Neural cell (in vitro differentiated cells): ENCODE measurements at regions not wholly inside any gene's neighbourhood (a gene's known extent, or its start where the extent isn't known, plus 50 kb on each side); places are given as distances from the start of the nearest gene placed in this dataset.

Source experiments
- H2AFZ ChIP-seq: fragments of 200-600, 300-800 bp; sonication (generic), shearing (Covaris generic); 2 replicates; pipeline ENCODE4 v1.6.0; 2014; ENCODE audit warnings: low read depth, mild to moderate bottlenecking, antibody characterized with exemption, low read length, moderate library complexity
- H3F3A ChIP-seq: fragments of 200-600 bp; shearing (Covaris generic); 2 replicates; pipeline ENCODE4 v1.6.1; 2016; ENCODE audit warnings: mild to moderate bottlenecking, moderate library complexity, mixed read lengths, antibody characterized with exemption, low read length; ENCODE audit not compliant: insufficient read depth, poor library complexity, severe bottlenecking
- H3K27ac ChIP-seq: fragments of 200-600, 300-800 bp; sonication (generic), shearing (Covaris generic); 2 replicates; pipeline ENCODE4 v1.5.1; 2014; ENCODE audit warnings: mild to moderate bottlenecking, low read length, moderate library complexity
- H3K27me3 ChIP-seq: fragments of 300-800, 200-600 bp; sonication (generic), shearing (Covaris generic); 2 replicates; pipeline ENCODE4 v1.6.0; 2014; ENCODE audit warnings: mild to moderate bottlenecking, low read depth, low read length, moderate library complexity; ENCODE audit not compliant: insufficient read depth
- H3K36me3 ChIP-seq: fragments of 300-800, 200-600 bp; sonication (generic), shearing (Covaris generic); 2 replicates; pipeline ENCODE4 v1.5.1; 2014; ENCODE audit warnings: mild to moderate bottlenecking, antibody characterized with exemption, low read length, moderate library complexity; ENCODE audit not compliant: insufficient read depth
- H3K4me2 ChIP-seq: fragments of 300-800, 200-600 bp; sonication (generic), shearing (Covaris generic); 2 replicates; pipeline ENCODE4 v1.6.0; 2014; ENCODE audit warnings: mild to moderate bottlenecking, low read length
- H3K4me3 ChIP-seq: fragments of 300-800, 200-600 bp; sonication (generic), shearing (Covaris generic); 2 replicates; pipeline ENCODE4 v1.5.1; 2014; ENCODE audit warnings: mild to moderate bottlenecking, low read length, moderate library complexity
- H3K79me2 ChIP-seq: fragments of 200-600 bp; shearing (Covaris generic); replicated peaks from 2 replicates; pipeline ENCODE4 v1.6.0; 2014; ENCODE audit warnings: mild to moderate bottlenecking, low read length, moderate library complexity; ENCODE audit not compliant: insufficient read depth
- H3K9ac ChIP-seq: fragments of 300-800, 200-600 bp; sonication (generic), shearing (Covaris generic); 2 replicates; pipeline ENCODE4 v1.6.1; 2016; ENCODE audit warnings: mild to moderate bottlenecking, low read length, mixed read lengths
- H3K9me2 ChIP-seq: fragments of 200-600 bp; shearing (Covaris generic); 2 replicates; pipeline ENCODE4 v1.6.1; 2016; ENCODE audit warnings: mild to moderate bottlenecking, low read length, mixed read lengths; ENCODE audit not compliant: insufficient read depth
- H3K9me3 ChIP-seq: fragments of 200-600, 300-800 bp; sonication (generic), shearing (Covaris generic); 2 replicates; pipeline ENCODE4 v1.6.1; 2016; ENCODE audit warnings: mild to moderate bottlenecking, mixed run types, low read length, moderate library complexity, mixed read lengths
- H4K20me1 ChIP-seq: fragments of 200-600 bp; shearing (Covaris generic); 2 replicates; pipeline ENCODE4 v1.6.1; 2016; ENCODE audit warnings: mild to moderate bottlenecking, mixed run types; ENCODE audit not compliant: insufficient read depth
- CTCF ChIP-seq: fragments of 450-650 bp; IDR thresholded peaks from 2 replicates; pipeline ENCODE4 v1.5.1; 2014; ENCODE audit warnings: antibody characterized with exemption, mild to moderate bottlenecking, moderate library complexity; ENCODE audit not compliant: poor library complexity, severe bottlenecking
- EP300 ChIP-seq: fragments of 450-650 bp; conservative IDR thresholded peaks from 2 replicates; pipeline ENCODE4 v1.6.1; 2014; ENCODE audit warnings: antibody characterized with exemption, mild to moderate bottlenecking, moderate library complexity; ENCODE audit not compliant: poor library complexity, severe bottlenecking
- EZH2 ChIP-seq: fragments of 200-600, 300-800 bp; shearing (Covaris generic), sonication (generic); IDR thresholded peaks from 2 replicates; pipeline ENCODE4 v1.6.1; 2014; ENCODE audit warnings: antibody characterized with exemption, low read length, borderline replicate concordance, mild to moderate bottlenecking; ENCODE audit not compliant: insufficient read depth, poor library complexity, severe bottlenecking
- MXI1 ChIP-seq: fragments of 450-650 bp; conservative IDR thresholded peaks from 2 replicates; pipeline ENCODE4 v1.6.1; 2014; ENCODE audit warnings: antibody characterized with exemption, mild to moderate bottlenecking; ENCODE audit not compliant: poor library complexity, severe bottlenecking
- POLR2AphosphoS5 ChIP-seq: IDR thresholded peaks from 2 replicates; pipeline ENCODE4 v1.6.1; 2012
- RAD21 ChIP-seq: fragments of 450-650 bp; conservative IDR thresholded peaks from 2 replicates; pipeline ENCODE4 v1.6.1; 2014; ENCODE audit warnings: antibody characterized with exemption, mild to moderate bottlenecking, moderate library complexity
- REST ChIP-seq: IDR thresholded peaks from 2 replicates; pipeline ENCODE4 v1.6.1; 2012; ENCODE audit warnings: borderline replicate concordance
- SMC3 ChIP-seq: fragments of 450-650 bp; conservative IDR thresholded peaks from 2 replicates; pipeline ENCODE4 v1.6.1; 2014; ENCODE audit warnings: antibody characterized with exemption, mild to moderate bottlenecking, moderate library complexity; ENCODE audit not compliant: poor library complexity
- TAF1 ChIP-seq: IDR thresholded peaks from 2 replicates; pipeline ENCODE4 v1.6.1; 2012; ENCODE audit warnings: low read depth

GRCh38 chr19:33914599-33914998 lies 117.9 kb downstream of the KCTD15 start:
- H3K9me2 ChIP-seq: no peaks in the 10 kb centered on the region
- TF ChIP-seq MXI1 (no peak), CTCF (no peak), EP300 (no peak), SMC3 (no peak), EZH2 (no peak), POLR2AphosphoS5 (no peak), RAD21 (no peak), TAF1 (no peak), REST (no peak)
- H3K4me3 ChIP-seq: no peak overlapping the region

GRCh38 chr19:33916792-33917191 lies 120.1 kb downstream of the KCTD15 start:
- H3K9ac ChIP-seq: no peak overlapping the region
- H3K79me2 ChIP-seq: no peaks in the 10 kb centered on the region
- no peaks in the 10 kb centered on the region for H3K36me3 ChIP-seq
- no peaks in the 10 kb centered on the region for H3K9me3 ChIP-seq
- no peak for TF ChIP-seq SMC3
- TF ChIP-seq TAF1: no peak
- TF ChIP-seq EZH2: no peak
- TF ChIP-seq RAD21: no peak
- no peak for TF ChIP-seq POLR2AphosphoS5
- TF ChIP-seq REST: no peak
- no peak for TF ChIP-seq MXI1
- no peak for TF ChIP-seq EP300
- TF ChIP-seq CTCF: no peak
- no peaks in the 10 kb centered on the region for H3K27me3 ChIP-seq
- no peak overlapping the region for H2AFZ ChIP-seq
- H3K27ac ChIP-seq: no peak overlapping the region
- no peaks in the 10 kb centered on the region for H3K9me2 ChIP-seq
- H4K20me1 ChIP-seq: no peaks in the 10 kb centered on the region
- H3K4me3 ChIP-seq: no peak overlapping the region
- no peak overlapping the region for H3K4me2 ChIP-seq
- no peaks in the 10 kb centered on the region for H3F3A ChIP-seq

More at GRCh38 chr19:33914599-33914998, 117.9 kb downstream of the KCTD15 start:
- Histone ChIP-seq H4K20me1 (no peaks in the 10 kb centered on the region), H2AFZ (no peak overlapping the region), H3F3A (no peaks in the 10 kb centered on the region), H3K36me3 (no peaks in the 10 kb centered on the region), H3K27me3 (no peaks in the 10 kb centered on the region), H3K4me2 (no peak overlapping the region), H3K9me3 (no peaks in the 10 kb centered on the region), H3K79me2 (no peaks in the 10 kb centered on the region), H3K27ac (no peak overlapping the region), H3K9ac (no peak overlapping the region)
